GDM1 (cell line): ENCODE measurements at regions not wholly inside any gene's neighbourhood (a gene's known extent, or its start where the extent isn't known, plus 50 kb on each side); places are given as distances from the start of the nearest gene placed in this dataset.

Experiments used
- DNase-seq: peaks from one replicate; lab custom pipeline; 2025; lab: John Stamatoyannopoulos, UW

- DNase-seq = no peak
These were observed 167.6 kb downstream of the WT1 start for GRCh38 chr11:32267679-32268187.

- no peak for DNase-seq
These were observed 161.4 kb downstream of the WT1 start for GRCh38 chr11:32273931-32274330.

GRCh38 chr11:32279672-32280071 lies 155.7 kb downstream of the WT1 start:
- DNase-seq = no peak

GRCh38 chr11:32280339-32280738 lies 155.0 kb downstream of the WT1 start:
- DNase-seq = no peak

GRCh38 chr11:32288276-32288675 lies 147.1 kb downstream of the WT1 start:
- no peak for DNase-seq

GRCh38 chr11:32289701-32290100 lies 145.6 kb downstream of the WT1 start:
- no peak for DNase-seq

GRCh38 chr11:32290783-32291182 lies 144.6 kb downstream of the WT1 start:
- DNase-seq = no peak

GRCh38 chr11:32297611-32298011 lies 137.7 kb downstream of the WT1 start:
- no peak for DNase-seq

- DNase-seq = no peak
These were observed 132.5 kb downstream of the WT1 start for GRCh38 chr11:32302826-32303225.

- DNase-seq = no peak
These were observed 130.8 kb downstream of the WT1 start for GRCh38 chr11:32304521-32304920.

GRCh38 chr11:32305460-32305859 lies 129.9 kb downstream of the WT1 start:
- DNase-seq = no peak

GRCh38 chr11:32307471-32307870 lies 127.9 kb downstream of the WT1 start:
- no peak for DNase-seq

- no peak for DNase-seq
These were observed 127.4 kb downstream of the WT1 start for GRCh38 chr11:32307913-32308312.

GRCh38 chr11:32309530-32310213 lies 125.7 kb downstream of the WT1 start:
- DNase-seq = no peak

GRCh38 chr11:32310214-32310601 lies 125.1 kb downstream of the WT1 start:
- DNase-seq = no peak

GRCh38 chr11:32311346-32312065 lies 123.8 kb downstream of the WT1 start:
- no peak for DNase-seq

GRCh38 chr11:32312206-32312817 lies 123.0 kb downstream of the WT1 start:
- DNase-seq = no peak

GRCh38 chr11:32312865-32313403 lies 122.4 kb downstream of the WT1 start:
- peak; percentile 18 for DNase-seq

GRCh38 chr11:32313477-32313876 lies 121.9 kb downstream of the WT1 start:
- no peak for DNase-seq

- no peak for DNase-seq
These were observed 120.2 kb downstream of the WT1 start for GRCh38 chr11:32315121-32315520.

- DNase-seq = no peak
These were observed 119.1 kb downstream of the WT1 start for GRCh38 chr11:32316232-32316631.

GRCh38 chr11:32316858-32317642 lies 118.3 kb downstream of the WT1 start:
- no peak for DNase-seq
